ENCODE measurements at regions not wholly inside any gene's neighbourhood (a gene's known extent, or its start where the extent isn't known, plus 50 kb on each side); places are given as distances from the start of the nearest gene placed in this dataset.

DNA sequence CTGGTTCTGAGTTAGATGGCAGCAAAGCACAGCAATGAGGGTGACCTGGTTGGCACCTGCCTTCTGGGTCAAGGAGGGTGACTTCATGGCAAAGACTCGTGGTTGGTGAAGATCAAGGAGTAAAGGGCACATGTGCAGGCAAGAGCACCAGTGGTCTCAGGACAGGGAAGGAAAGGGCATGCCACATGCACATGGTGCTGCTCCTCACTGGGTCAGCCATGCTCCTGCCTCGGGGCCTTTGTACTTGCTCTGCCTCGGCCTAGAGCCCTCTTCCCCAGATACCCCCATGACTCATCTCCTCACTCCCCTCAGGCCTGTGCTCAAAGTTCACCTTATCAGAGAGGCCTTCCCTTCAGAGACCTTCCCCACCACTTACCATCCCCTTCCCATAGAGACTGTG lies 106.7 kb upstream of the KDM7A start:
- H3K27ac ChIP-seq: no peak overlapping the region
- no peak overlapping the region for H3K4me3 ChIP-seq
- no peaks in the 10 kb centered on the region for H3K36me3 ChIP-seq
- H3K4me1 ChIP-seq (ENCODE audit: low read depth): no peaks in the 10 kb centered on the region
- DNase-seq (ENCODE audit: low read depth in 1 of 2, low spot score in 1 of 2): no peak
- H3K27me3 ChIP-seq: no peaks in the 10 kb centered on the region
- H3K9me3 ChIP-seq (ENCODE audit: low read depth): no peaks in the 10 kb centered on the region
- TF ChIP-seq, protein P1, sequence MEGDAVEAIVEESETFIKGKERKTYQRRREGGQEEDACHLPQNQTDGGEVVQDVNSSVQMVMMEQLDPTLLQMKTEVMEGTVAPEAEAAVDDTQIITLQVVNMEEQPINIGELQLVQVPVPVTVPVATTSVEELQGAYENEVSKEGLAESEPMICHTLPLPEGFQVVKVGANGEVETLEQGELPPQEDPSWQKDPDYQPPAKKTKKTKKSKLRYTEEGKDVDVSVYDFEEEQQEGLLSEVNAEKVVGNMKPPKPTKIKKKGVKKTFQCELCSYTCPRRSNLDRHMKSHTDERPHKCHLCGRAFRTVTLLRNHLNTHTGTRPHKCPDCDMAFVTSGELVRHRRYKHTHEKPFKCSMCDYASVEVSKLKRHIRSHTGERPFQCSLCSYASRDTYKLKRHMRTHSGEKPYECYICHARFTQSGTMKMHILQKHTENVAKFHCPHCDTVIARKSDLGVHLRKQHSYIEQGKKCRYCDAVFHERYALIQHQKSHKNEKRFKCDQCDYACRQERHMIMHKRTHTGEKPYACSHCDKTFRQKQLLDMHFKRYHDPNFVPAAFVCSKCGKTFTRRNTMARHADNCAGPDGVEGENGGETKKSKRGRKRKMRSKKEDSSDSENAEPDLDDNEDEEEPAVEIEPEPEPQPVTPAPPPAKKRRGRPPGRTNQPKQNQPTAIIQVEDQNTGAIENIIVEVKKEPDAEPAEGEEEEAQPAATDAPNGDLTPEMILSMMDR (IDR thresholded peaks at IDR 0.05; ENCODE audit: low read depth, low read length): no peak

DNA sequence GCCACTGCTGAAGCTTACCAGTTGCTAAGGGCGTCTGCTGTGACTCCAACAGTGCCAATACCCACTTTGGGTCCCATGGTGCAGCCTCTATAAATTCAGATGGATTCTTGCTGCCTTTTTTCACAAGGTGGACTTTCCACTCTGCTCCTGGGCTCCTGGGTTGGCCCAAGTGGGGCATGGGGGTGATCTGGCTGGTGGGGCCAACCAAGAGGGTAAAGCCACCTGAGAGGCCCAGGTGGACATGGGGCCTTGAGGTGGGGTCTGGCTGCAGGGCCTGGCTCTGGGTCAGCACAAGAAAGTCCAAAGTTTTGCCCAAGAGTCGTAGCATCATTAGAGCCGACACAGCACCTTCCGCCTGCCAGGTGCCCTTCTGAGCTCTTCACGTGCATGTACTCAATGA lies 105.2 kb upstream of the KDM7A start:
- H3K4me3 ChIP-seq: no peak overlapping the region
- DNase-seq (ENCODE audit: low read depth in 1 of 2, low spot score in 1 of 2): no peak
- H3K4me1 ChIP-seq (ENCODE audit: low read depth): no peaks in the 10 kb centered on the region
- no peaks in the 10 kb centered on the region for H3K27me3 ChIP-seq
- no peak overlapping the region for H3K27ac ChIP-seq
- H3K9me3 ChIP-seq (ENCODE audit: low read depth): no peaks in the 10 kb centered on the region
- TF ChIP-seq, protein P1 (IDR thresholded peaks at IDR 0.05; ENCODE audit: low read depth, low read length): no peak
- H3K36me3 ChIP-seq: no peaks in the 10 kb centered on the region

DNA sequence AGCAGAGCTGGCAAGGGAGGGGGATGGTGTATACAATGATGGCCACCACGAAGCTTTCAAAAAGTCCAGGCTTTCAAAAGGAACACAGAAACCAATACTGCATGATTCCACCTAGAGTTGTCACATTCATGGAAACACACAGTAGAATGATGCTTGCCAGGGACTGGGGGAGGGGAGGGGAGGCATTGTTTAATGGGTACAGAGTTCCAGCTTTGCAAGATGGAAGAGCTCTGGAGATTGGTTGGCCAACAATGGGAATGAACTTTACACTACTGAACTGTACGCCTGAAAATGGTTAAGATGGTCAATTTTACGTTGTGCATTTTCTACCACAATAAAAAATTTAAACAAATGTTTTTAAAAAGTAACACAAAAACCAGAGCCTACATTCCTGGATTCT lies 104.5 kb upstream of the KDM7A start:
- Histone ChIP-seq H3K4me3 (no peak overlapping the region), H3K27me3 (no peaks in the 10 kb centered on the region), H3K4me1 (ENCODE audit: low read depth) (no peaks in the 10 kb centered on the region), H3K9me3 (ENCODE audit: low read depth) (no peaks in the 10 kb centered on the region), H3K36me3 (no peaks in the 10 kb centered on the region), H3K27ac (no peak overlapping the region)
- no peak for DNase-seq (ENCODE audit: low read depth in 1 of 2, low spot score in 1 of 2)
- TF ChIP-seq, protein P1 (IDR thresholded peaks at IDR 0.05; ENCODE audit: low read depth, low read length): no peak

DNA sequence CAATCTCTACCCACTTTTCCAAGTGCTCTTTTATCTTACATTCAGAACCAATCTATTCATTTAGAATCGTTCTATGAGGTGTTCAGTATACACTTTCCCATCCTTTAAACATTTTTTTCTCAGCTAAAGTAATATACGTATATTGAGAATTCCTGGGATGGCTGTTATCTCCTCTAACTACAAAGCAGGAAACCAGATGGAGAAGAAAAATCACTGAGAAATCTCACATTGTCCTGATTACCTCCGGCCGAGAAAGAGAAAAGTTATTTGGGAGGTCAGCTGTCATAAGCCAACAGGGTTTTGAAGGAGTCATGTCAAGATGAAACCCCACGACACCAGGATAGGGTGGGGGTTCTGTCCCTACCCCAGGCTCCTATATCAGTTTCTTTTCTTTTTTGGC lies 99.2 kb upstream of the KDM7A start:
- Histone ChIP-seq H3K27ac (no peak overlapping the region), H3K4me1 (ENCODE audit: low read depth) (peaks cover 13% of the 10 kb centered on the region)

DNA sequence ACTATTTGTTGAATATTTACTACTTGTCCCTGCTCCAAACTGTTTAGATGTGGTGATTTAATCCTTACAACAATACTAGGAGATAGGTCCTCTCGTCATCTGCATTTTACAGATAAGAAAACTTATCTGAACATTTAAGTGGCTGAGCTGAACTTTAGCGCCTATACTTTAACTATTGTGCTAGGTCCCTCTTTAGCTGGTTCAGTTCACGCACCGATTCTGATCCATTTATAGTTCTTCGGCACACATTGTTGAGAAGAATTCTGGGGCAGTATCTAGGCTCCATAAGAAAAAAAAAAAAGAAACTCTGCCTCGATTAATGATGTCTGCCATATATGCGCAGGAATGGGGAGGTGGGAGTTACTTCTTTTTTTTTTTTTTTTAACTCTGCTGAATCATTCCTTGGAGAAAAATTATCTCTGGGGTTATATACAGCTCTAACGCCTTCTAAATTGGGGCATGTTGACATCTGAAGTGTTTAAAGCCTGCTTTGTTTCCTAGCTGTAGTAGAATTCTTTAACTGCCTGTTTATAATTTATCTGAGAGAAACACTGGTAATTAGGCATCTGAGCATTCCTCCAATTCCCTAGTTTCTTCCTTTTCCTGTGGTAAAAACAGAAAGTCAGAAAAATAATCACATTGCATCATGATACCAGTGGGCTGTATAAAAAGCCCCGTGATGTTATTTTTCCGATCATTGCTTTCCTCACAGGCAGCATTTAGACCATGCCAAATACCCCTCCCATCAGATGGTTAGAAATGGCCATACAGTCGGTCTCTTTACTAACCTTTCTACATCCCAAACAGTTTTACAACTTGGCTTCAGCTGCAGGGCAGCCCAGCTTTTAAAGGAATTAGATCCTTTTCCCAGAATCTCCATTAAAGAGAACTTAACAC lies 98.5 kb upstream of the KDM7A start:
- TF ChIP-seq, protein P1 (IDR thresholded peaks at IDR 0.05; ENCODE audit: low read depth, low read length): no peak
- peak in 1 of 2 donors; percentile 70 for DNase-seq (ENCODE audit: low read depth in 1 of 2, low spot score in 1 of 2)
- peaks cover 13% of the 10 kb centered on the region for H3K4me1 ChIP-seq (ENCODE audit: low read depth)
- H3K9me3 ChIP-seq (ENCODE audit: low read depth): no peaks in the 10 kb centered on the region
- no peak overlapping the region for H3K27ac ChIP-seq
- H3K4me3 ChIP-seq: no peak overlapping the region
- no peaks in the 10 kb centered on the region for H3K36me3 ChIP-seq
- no peaks in the 10 kb centered on the region for H3K27me3 ChIP-seq

More for the DNA sequence above, 99.2 kb upstream of the KDM7A start:
- TF ChIP-seq, protein P1 (IDR thresholded peaks at IDR 0.05; ENCODE audit: low read depth, low read length): no peak
- Histone ChIP-seq H3K9me3 (ENCODE audit: low read depth) (no peaks in the 10 kb centered on the region), H3K4me3 (no peak overlapping the region), H3K36me3 (no peaks in the 10 kb centered on the region), H3K27me3 (no peaks in the 10 kb centered on the region)
- DNase-seq (ENCODE audit: low read depth in 1 of 2, low spot score in 1 of 2): peak in 1 of 2 donors; percentile 8

Measured in cardiac muscle cell (in vitro differentiated cells and primary cell).